Stimulated activated CD8-positive, alpha-beta memory T cell treated with anti-CD3 and anti-CD28 coated beads, Interleukin-15, amount 100 ng/mL, for 1 hour (primary cell): ENCODE measurements at regions not wholly inside any gene's neighbourhood (a gene's known extent, or its start where the extent isn't known, plus 50 kb on each side); places are given as distances from the start of the nearest gene placed in this dataset.
"Not testable (repeated sequence)": the region's sequence is repeated elsewhere in the genome, so short reads cannot be mapped to it uniquely, and the experiment has no call there.

Source experiments
- DNase-seq: peaks from one replicate; pipeline ENCODE4 v3.0.0-alpha.2; 2020; ENCODE audit warnings: low read depth

DNA sequence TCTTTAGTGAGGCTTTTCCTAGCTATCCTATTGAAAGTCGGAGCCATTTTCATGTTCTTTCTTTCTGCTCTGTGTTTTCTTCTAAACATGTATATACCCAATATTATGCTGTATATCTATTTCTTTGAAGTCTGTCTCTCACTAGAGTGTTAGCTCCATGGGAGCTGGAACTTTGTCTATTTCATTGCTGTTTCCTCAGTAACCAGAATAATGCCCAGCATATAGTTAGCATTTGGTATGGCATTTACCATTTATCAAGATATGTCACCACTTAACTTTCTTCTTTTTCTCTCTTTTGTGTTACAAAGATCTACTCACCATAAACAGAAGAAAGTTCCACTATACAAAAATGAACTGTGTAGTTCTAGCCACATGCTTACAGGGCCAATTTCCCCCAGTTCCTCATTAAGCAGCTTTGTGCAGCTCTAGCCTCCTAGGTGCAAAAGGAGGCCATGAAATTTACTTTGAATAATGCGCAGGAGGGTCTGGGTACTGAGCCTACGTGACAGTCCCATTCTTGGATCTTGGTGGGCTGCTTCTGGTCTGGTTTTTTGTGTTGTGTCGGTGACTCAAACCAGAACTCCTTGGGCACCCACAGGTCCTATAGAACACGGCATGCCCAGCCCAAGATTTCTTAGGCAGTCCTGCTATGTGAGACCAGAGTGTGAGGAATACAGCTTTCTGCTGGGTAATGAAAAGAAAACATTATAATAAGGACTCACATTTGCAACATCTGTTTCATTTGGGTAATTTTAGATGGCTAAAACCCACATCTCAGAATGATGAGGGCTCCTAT, 302.3 kb upstream of the IGFBP7 start:
- DNase-seq = no peak

DNA sequence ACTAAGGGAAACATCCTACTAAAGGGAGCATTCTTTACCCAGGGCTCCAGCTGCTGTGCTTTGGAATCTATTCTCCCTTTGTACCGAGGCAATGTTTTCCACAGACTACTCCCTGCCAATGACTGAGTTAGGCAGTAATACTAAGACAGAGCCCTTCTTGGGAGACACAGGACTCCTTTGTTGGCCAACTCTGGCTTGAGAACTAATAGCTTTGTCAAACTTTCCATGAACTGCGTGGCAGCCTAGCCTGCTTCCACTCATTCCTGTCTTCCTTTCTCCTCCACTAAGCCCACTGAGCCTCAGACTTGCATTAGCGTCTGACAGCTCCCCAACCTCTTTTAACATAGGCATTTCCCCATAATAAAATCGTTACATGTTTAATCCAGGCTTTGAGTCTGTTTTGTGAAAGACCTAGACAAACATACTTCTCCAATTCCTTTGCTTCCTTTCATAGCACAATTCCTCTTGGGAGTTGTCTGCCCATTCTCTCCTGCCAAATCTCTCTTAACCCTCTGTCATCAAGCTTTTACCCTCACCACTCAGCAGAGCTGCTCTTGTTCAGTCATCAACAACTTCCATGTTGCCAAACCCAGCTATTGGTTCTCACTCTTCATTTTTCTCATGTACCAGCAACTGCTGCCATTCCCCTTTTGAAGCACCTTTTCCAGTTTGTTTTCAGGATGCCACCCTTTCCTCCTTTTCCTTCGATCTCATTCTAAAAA, 300.3 kb upstream of the IGFBP7 start:
- no peak for DNase-seq

DNA sequence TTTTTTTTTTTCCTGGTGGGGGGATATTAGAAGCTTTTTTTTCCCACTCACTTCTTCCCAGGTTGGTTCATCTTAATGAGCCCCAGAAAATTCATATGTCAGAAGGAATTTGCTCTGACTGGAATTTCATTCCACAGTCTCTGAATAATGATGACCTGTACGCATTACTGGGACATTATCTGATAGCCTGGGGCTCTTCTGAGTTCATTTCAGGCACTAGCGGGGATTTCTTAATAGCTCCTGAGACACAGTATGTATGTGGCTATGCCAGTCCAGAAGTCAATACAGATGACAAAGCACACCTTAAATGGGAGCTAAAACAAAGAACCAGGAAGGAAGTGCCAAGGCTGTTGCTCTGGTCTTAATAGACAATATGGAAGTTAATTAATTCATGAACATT, 295.2 kb upstream of the IGFBP7 start:
- no peak for DNase-seq

DNA sequence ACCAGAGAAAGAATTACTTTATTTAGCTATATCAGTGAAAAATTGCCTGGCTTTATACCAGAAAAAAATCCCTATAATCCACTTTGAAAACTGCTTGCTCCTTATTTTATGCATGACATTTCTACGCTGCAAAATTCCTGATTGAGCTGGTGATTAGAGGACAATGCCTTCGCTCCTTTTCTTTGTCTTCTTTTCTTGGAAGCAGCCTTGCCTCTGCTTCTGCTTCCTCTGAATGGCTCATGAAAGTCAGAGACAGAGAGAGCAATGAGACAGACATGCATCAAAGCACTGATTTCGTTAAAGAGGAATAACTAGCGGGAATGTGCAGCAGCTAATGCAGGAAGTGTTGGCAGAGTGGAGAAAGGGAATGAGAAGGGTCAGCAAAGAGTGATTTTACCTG, 294.3 kb upstream of the IGFBP7 start:
- DNase-seq = no peak

DNA sequence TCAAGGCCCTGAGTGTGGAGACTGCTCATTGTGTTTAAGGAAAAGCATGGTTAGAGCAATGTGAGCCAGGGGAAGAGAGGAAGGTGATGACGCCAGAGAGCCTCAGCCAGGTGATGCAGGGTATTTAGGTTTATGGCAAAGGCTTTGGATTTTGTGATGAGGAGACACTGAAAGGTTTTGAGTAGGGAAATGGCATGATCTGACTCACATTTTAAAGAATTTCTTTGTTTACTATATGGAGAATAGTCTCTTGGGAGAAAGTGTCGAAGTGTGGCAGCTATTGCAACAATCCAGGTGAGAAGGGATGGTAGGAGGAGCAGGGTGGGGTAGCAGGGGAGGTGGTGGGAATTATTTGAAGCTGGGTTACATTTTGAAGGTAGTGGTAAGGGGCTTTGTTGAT, 293.4 kb upstream of the IGFBP7 start:
- DNase-seq = no peak

DNA sequence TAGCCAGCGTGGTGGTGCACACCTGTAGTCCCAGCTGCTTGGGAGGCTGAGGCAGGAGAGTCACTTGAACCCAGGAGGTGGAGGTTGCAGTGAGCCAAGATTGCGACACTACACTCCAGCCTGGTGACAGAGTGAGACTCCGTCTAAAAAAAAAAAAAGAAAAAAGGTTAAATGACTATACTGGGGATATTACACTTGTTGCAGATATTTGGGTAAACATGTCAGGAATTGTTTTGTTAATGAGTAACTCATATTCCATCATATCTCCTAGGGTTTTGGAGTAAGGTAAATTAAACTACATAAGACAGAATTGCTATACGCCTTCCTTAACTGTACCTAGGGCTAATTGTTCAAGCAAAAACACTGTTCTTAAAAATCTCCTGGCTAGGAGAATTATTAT, 291.4 kb upstream of the IGFBP7 start:
- no peak for DNase-seq

DNA sequence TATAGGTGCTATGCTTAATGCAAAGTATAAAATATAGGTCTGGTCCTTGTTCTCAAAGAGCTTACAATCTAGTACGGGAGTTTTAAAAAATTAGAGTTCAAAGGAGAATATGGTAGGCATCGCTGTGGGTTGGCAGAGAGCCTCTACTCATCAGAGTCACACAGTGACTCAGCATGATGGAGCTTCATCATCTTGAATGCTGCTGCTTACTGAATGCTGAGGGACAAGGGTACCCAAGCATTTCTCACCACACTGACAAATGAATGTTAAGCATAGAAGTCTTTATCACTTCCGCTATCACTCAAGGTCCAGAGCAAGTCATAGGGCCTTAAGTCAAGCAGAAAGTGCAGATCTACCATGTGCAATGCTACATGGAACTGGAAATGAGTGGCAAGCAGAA, 268.6 kb upstream of the IGFBP7 start:
- no peak for DNase-seq

DNA sequence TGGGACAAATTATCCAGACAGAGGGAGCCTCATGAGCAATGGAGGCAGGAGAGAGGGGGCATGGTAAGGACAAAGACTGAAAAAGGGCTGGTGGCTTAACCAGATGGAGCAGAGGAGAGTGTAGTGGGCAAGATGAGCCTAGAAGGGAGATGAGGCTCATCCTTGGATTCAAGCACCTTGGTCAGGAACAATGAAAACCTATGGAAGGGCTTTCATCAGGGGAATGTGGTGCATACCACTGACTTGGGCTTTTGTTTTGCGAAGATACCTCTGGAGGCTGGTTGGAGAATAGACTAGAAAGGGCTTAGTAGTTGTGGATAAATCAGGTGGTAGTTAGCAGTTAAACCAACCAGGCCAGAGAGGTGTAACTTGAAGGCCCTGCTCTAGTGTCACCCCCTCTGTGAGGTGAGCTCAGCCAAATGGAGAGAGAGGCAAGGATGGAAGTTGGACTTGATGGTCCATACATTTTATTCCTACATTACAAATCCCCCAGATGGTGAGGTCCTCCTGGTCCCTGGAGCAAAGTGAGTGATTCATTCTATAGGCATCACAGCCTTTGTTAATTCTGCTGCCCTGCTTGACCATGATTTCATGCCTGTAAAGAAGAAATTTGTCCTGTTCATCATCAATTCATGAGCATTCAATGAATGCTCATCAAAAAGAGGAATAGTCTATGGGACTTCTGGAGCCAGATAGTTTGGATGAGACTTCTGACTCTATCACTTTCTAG, 264.8 kb upstream of the IGFBP7 start:
- DNase-seq = no peak

DNA sequence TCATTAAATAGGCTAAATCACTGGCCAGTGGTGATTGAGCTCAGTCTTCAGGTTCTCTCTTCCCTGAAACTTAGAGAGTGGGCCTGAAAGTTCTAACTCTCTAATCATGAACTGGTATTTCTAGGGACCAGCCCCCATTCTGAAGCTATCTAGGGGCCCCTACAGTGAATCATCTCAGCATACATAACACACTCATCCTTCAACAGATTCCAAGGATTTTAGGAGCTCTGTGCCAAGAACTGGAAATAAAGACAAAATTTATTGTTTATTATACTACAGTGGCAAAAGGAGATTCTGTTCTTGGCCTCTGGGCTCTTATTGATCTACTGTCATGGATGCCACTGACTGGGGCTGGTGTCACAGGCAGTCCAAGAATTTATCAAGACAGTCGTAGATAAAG, 263.8 kb upstream of the IGFBP7 start:
- no peak for DNase-seq

DNA sequence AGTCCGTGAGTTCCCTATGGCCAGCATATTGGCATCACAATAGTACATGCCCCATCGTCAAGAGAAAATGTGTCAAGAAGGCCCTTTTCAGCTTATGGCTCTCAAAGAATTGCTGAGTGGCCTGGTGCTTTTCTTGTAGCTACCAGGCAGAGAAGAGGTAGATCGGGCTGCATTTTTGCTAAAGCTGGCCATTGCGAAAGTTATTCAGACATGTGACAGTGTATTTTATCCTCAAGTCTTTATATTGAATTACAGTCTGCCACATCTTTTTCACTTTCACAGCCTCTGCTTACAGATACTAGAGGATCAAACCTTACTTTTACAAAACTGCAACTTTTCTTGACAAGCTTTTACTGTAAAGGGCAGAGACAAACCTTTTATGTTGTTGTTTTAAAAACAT, 261.5 kb upstream of the IGFBP7 start:
- DNase-seq = no peak

DNA sequence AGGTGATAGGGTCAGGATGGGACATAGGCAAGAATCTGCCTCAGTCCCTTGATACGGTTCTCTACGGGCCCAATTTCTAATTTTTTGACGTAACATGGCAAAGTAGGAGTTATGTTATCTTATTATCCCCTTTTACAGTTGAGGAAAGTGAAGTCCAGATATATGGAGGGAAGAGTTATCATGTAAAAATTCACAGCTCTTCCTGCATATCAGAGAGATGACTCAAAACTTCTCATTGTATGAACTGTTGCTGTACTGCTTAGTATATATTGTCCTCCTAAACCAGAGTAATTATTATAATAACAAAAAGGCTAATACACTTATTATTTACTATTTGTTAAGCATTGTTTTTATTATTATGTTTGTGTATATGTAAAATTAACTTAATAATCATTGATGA, 260.5 kb upstream of the IGFBP7 start:
- DNase-seq = no peak

DNA sequence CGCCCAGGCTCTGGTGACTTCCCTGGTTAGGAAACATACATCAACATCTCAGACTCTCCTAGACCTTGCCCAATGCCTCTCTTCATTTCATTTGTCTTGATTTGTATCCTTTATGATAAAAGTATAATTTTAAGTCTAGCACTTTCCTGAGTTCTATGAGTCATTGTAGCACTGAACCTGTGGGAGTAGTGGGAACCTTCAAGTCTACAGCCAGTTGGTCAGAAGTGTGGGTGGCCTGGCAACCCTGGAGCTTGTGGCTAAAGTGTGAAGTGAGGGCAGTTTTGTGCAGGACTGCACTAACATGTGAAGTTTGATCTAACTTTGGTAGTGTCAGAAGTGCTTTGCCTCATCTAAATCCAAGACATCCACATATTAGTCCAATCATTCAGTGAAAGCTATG, 259.3 kb upstream of the IGFBP7 start:
- no peak for DNase-seq

DNA sequence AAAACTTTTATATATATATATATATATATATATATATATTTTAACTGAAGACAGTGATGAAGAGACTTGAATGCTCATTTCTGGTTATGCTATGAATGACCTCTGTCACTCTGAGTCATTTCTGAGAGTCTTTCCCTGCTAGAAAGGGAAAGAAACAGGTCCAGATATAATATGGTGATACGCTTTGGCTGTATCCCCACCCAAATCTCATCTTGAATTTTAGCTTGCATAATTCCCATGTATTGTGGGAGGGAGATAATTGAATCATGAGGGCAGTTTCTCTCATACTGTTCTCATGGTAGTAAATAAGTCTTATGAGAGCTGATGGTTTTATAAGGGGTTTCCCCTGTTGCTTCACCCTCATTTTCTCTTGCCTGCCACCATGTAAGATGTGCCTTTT, 254.1 kb upstream of the IGFBP7 start:
- DNase-seq = no peak

DNA sequence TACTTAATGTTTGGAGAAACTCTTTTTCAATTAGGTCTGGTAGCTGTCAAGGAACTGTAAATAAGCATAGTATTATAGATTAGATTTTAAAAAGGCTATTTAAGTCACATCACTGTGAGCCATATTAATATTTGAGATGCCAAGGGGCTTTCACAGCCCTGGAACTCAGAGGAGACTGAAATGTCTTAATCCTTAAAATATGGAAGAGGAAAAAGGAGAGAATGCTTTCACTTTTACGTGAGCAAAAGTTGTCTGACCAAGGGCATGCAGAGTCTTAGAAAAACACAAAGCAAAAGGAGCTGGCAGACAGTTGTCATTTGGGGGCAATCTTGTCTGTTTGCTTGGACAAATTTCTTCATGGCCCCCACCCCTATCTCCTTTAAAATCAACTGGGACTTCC, 253.2 kb upstream of the IGFBP7 start:
- no peak for DNase-seq

DNA sequence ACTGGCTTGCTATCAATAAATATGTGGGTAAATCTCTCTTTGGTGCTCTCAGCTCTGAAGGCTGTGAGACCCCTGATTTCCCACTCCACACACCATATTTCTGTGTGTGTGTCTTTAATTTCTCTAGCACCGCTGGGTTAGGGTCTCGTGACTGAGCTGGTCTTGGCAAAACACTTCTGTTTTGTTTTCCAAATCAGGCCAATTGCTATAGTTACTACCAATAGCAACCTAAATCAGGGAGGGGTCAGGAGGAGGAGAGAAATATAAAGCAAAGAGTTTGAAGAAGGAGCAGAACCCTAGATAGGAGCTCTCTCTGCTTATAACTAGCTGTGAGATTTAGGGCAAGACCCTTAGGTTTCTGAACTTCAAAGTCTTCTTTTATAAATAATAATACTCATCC, 250.5 kb upstream of the IGFBP7 start:
- DNase-seq = no peak

DNA sequence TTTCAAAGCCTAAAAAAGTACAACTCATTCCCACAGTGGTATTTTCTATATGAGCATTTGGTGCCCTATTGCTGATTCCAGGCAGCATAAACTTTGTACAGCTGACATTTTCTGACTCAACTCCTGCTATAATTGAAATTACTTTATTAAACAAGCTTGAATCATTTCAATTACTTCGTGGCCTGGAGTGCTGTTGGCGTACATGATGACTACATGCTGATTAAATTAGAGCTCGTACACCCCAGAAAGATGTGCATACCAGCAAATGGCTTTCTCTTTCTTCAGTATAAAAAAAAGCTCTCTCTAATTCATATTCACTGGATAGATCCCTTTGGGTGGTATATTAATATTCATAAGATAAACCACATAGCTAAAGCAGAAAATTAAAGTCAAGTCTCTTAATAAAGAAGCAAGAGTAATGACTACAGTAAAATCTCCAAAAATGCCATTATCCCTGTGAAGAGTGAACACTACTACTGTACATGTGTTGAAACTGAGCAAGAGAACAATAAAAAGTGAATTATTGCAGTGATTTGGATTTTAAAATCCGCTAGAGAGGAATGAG, 245.0 kb upstream of the IGFBP7 start:
- no peak for DNase-seq

DNA sequence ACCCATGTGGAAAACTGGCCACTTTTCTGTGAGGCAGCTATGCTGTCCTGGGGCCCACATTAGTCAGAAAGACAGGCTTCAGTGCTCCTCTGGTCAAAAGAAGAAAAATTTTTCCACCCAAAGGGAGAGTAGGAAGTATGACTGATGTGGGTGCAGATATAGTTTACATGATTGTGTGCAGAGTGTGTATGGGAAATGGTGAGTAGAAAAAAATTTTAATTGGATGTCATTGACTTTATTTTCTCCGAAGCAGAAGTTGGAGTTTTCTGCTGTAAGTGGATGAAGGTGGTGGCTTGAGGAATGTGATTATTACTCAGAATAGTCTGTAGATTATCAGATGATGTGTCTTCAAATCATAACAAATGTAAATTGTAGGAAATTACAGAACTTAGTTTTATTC, 241.5 kb upstream of the IGFBP7 start:
- no peak for DNase-seq

DNA sequence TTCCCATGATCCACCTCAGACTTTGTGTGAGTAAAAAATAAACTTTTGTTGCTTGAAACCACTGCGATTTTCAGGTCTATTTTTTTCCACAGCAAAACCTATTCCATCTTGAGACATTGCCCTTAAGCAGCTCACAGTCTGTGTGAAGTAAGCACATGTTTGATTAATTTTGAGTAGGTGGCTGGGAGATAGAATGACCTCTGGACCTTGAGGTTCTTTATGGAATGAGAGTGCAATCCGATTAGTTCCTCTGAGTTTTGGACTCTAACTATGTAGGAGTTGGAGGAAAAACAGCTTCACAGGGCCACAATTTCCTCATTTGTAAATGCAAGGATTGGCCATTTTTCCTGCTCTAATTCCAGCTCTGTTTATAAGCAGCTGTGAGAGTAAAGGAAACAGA, 234.1 kb upstream of the IGFBP7 start:
- no peak for DNase-seq

DNA sequence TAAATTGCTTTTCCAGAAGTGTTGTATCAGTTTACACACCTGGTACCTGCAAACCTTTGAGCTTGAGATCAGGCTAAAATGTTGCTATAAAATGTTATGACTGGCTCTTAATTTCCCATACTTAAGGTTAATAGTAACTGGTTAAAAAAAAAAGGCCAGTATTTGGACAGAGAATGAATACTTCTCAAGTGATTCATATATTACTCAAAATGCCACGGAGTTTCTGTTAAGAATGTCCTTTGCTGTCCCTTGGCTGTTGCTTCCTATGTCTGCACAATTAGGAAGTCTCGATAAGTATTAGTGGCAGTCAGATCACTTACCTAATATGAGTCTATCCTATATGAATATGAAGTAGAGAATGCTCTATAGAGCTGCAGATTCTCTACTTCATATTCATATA, 232.2 kb upstream of the IGFBP7 start:
- DNase-seq = no peak

DNA sequence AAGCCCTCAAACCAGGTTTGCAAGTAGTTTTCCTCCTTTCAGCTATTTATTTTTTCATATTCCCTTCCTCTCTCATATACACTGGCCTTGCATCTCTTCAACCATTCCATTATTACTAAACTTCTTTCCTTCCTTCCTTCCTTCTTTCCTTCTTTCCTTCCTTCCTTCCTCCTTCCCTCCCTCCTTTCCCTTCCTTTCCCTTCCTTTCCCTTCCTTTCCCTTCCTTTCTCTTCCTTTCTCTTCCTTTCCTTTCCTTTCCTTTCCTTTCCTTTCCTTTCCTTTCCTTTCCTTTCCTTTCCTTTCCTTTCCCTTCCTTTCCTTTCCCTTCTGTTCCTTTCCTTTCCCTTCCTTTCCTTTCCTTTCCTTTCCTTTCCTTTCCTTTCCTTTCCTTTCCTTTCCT, 228.7 kb upstream of the IGFBP7 start:
- DNase-seq = not testable (repeated sequence)

DNA sequence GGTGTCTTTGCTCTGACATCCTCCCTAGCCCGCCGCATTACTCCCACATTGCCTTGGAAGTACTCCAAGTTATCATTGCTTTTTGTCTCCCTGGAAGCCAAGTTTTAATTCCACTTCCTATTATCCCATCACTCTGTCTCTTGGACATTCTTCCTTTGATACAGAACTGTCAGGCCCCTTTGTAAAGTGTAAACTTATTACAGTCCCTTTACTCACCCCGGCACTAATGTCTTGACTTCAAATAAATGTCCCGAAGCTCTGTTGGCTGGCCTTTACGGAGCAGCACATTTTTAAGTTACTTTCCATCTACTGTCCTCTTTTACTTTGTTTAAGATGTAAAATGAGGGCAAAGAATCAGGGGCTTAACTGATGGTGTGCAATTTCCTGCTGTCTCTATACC, 223.5 kb upstream of the IGFBP7 start:
- DNase-seq = no peak

DNA sequence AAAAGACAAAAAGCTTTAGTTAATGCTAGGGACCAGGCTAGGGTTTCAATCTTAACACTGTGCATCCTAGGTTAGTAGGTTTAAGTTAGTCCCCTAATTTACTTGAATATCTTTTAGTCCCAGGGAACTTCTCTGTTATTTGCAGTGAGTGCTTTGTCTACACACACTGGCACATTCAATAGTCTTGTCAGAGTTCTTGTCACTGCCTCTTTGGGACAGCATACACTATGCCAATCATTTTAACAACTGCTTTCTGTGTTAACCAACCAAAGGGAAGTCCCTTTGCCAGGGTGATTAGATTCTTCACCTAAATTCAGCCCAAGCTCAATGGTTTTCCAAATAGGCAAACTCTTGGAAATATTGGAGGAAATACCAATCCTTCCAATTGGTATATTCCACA, 221.8 kb upstream of the IGFBP7 start:
- DNase-seq = no peak

DNA sequence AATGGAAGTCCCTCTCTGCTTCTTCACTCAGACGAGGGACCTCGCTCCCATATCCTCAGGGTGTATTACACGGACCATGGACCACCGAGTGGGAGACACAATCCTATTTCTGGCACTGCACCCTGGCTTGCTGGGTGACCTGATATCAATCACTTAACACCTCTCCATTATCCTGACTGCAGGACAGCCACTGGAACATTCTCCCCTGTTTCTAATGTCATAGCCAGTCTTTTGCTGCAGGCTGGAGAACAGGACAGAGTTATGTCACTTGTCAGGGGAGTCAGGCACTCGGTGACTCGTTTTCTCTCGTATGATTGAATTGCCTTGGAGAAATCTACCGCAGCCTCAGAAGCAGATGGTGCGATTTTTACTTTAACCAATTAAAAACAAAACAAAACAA, 219.1 kb upstream of the IGFBP7 start:
- no peak for DNase-seq
